Endothelial cell of umbilical vein (primary cell): ENCODE measurements at regions not wholly inside any gene's neighbourhood (a gene's known extent, or its start where the extent isn't known, plus 50 kb on each side); places are given as distances from the start of the nearest gene placed in this dataset.

ENCODE experiments used
- BruUV-seq: library from RNA; stranded (reverse); fragments of 400-500 nt; replicated peaks from 2 replicates; lab custom pipeline; 2021; lab: Mats Ljungman, UMichigan
- CTCF ChIA-PET: fragments of 300-600, 350-600 bp; sonication (Branson Sonifier 250); formaldehyde crosslinking; loops from one replicate; lab custom pipeline; 2021; ENCODE audit warnings: antibody characterized with exemption, inconsistent platforms; lab: Charles Lee
- POLR2A ChIA-PET: fragments of 300-600, 350-600 bp; sonication (Branson Sonifier 250); formaldehyde crosslinking; loops from one replicate; lab custom pipeline; 2021; ENCODE audit warnings: antibody characterized with exemption, inconsistent platforms; lab: Charles Lee
- DNase-seq: peaks from one replicate; pipeline ENCODE4 v3.0.0-alpha.2; 2011; ENCODE audit warnings: low read depth, low spot score
- FAIRE-seq: peaks from 2 replicates; lab custom pipeline; 2011; peaks lifted over from hg19 to GRCh38; lab: Jason Lieb, UNC
- H2AFZ ChIP-seq: 2 replicates; pipeline ENCODE4 v1.6.0; 2012; ENCODE audit warnings: low read depth, low read length, control low read depth, inconsistent platforms
- H3K27ac ChIP-seq: 2 replicates; pipeline ENCODE4 v1.5.1; 2011; ENCODE audit warnings: low read depth, mild to moderate bottlenecking, control low read depth, low read length, moderate library complexity; ENCODE audit not compliant: insufficient read depth
- H3K27me3 ChIP-seq, 2 experiments: 2 replicates each; pipeline versions ENCODE4 v1.6.0 to v1.6.1; 2011; ENCODE audit warnings: low read length in 2 of 2, mixed read lengths in 1 of 2; ENCODE audit not compliant: control insufficient read depth in 2 of 2, insufficient read depth in 2 of 2
- H3K36me3 ChIP-seq, 2 experiments: 2 replicates in 1 of 2; 3 replicates in 1 of 2; pipeline ENCODE4 v1.5.1; 2011; ENCODE audit warnings: low read length in 2 of 2, mild to moderate bottlenecking in 1 of 2, moderate library complexity in 1 of 2; ENCODE audit not compliant: control insufficient read depth in 2 of 2, insufficient read depth in 2 of 2; ENCODE audit errors: extremely low read depth in 1 of 2
- H3K4me1 ChIP-seq: 3 replicates; pipeline ENCODE4 v1.5.1; 2011; ENCODE audit warnings: mild to moderate bottlenecking, low read length; ENCODE audit not compliant: control insufficient read depth, insufficient read depth; ENCODE audit errors: extremely low read depth
- H3K4me2 ChIP-seq: 2 replicates; pipeline ENCODE4 v1.6.1; 2011; ENCODE audit warnings: low read length, control low read depth, mixed read lengths; ENCODE audit not compliant: insufficient read depth
- H3K4me3 ChIP-seq, 3 experiments: fragments of 200-600 bp in 1 of 3; sonication (generic), shearing (Covaris generic) in 1 of 3; replicated peaks in 1 of 3; 2 replicates each; pipeline ENCODE4 v1.5.1; 2011 to 2016; ENCODE audit warnings: control low read depth in 3 of 3, low read length in 3 of 3, mild to moderate bottlenecking in 2 of 3, inconsistent platforms in 1 of 3, low read depth in 1 of 3, moderate library complexity in 1 of 3; ENCODE audit not compliant: insufficient read depth in 1 of 3
- H3K79me2 ChIP-seq: 2 replicates; pipeline ENCODE4 v1.6.0; 2012; ENCODE audit warnings: low read length, inconsistent platforms; ENCODE audit not compliant: control insufficient read depth, insufficient read depth
- H3K9ac ChIP-seq: replicated peaks from 2 replicates; pipeline ENCODE3; 2011; ENCODE audit warnings: low read length, control low read depth; ENCODE audit not compliant: insufficient read depth; ENCODE audit errors: extremely low read depth
- H3K9me1 ChIP-seq: replicated peaks from 3 replicates; pipeline ENCODE4 v1.6.0; 2011; ENCODE audit warnings: mild to moderate bottlenecking, low read length; ENCODE audit not compliant: control insufficient read depth, insufficient read depth; ENCODE audit errors: extremely low read depth
- H3K9me3 ChIP-seq: replicated peaks from 2 replicates; pipeline ENCODE4 v1.5.1; 2012; ENCODE audit warnings: low read length, inconsistent platforms; ENCODE audit not compliant: control insufficient read depth, insufficient read depth
- H4K20me1 ChIP-seq: replicated peaks from 2 replicates; pipeline ENCODE3; 2011; ENCODE audit warnings: mild to moderate bottlenecking, low read length; ENCODE audit not compliant: control insufficient read depth, insufficient read depth; ENCODE audit errors: extremely low read depth
- EZH2 ChIP-seq: IDR thresholded peaks from 2 replicates; pipeline ENCODE4 v1.6.1; 2012; ENCODE audit warnings: borderline replicate concordance, low read depth, mild to moderate bottlenecking, moderate library complexity, low read length, inconsistent platforms; ENCODE audit not compliant: severe bottlenecking
- FOS ChIP-seq: IDR thresholded peaks from 2 replicates; pipeline ENCODE4 v1.6.1; 2011; ENCODE audit warnings: mild to moderate bottlenecking, low read length, moderate library complexity, borderline replicate concordance; ENCODE audit not compliant: insufficient read depth
- GATA2 ChIP-seq: IDR thresholded peaks from 2 replicates; pipeline ENCODE4 v1.7.0; 2011; ENCODE audit warnings: low read depth, mild to moderate bottlenecking, moderate library complexity, mixed read lengths, low read length; ENCODE audit not compliant: insufficient read length, insufficient read depth
- JUN ChIP-seq: IDR thresholded peaks from 2 replicates; pipeline ENCODE4 v1.6.1; 2011; ENCODE audit warnings: borderline replicate concordance, low read depth; ENCODE audit not compliant: insufficient read length, insufficient read depth
- MYC ChIP-seq: IDR thresholded peaks from one replicate; pipeline ENCODE4 v1.6.1; 2011; ENCODE audit warnings: mild to moderate bottlenecking, low read depth, low read length
- POLR2A ChIP-seq: IDR thresholded peaks from 2 replicates; pipeline ENCODE4 v1.6.1; 2012; ENCODE audit warnings: low read depth, mild to moderate bottlenecking, control low read depth, low read length
- POLR2AphosphoS5 ChIP-seq: IDR thresholded peaks from 2 replicates; pipeline ENCODE4 v1.6.1; 2012; ENCODE audit warnings: low read depth, mild to moderate bottlenecking, control low read depth, low read length, moderate library complexity; ENCODE audit not compliant: insufficient read depth
- dilution Hi-C: fragments of 300-500 bp; cut with MboI; formaldehyde crosslinking; loops from one replicate; pipeline ENCODE4 v1.15.0; 2019; ENCODE audit warnings: low sequenced_read_pairs; ENCODE audit not compliant: extremely low pct_ligation_motif_present
- intact Hi-C: fragments of 100-400 bp; cut with micrococcal nuclease; formaldehyde crosslinking; loops from one replicate; pipeline ENCODE4 v1.10.0; 2022
- TF ChIP-seq, protein P1 (sequence below): IDR thresholded peaks from 2 replicates; pipeline ENCODE4 v1.6.1; 2011; ENCODE audit not compliant: insufficient read depth, insufficient read length
- TF ChIP-seq, protein P2 (sequence below), 2 donors: IDR thresholded peaks; 1 replicate in 1 of 2; 2 replicates in 1 of 2; pipeline ENCODE4 v1.5.1; 2011; ENCODE audit warnings: low read length in 2 of 2, mild to moderate bottlenecking in 2 of 2, moderate library complexity in 2 of 2, control low read depth in 1 of 2, inconsistent platforms in 1 of 2, low read depth in 1 of 2; ENCODE audit not compliant: insufficient read depth in 1 of 2; ENCODE audit errors: extremely low read depth in 1 of 2

DNA sequence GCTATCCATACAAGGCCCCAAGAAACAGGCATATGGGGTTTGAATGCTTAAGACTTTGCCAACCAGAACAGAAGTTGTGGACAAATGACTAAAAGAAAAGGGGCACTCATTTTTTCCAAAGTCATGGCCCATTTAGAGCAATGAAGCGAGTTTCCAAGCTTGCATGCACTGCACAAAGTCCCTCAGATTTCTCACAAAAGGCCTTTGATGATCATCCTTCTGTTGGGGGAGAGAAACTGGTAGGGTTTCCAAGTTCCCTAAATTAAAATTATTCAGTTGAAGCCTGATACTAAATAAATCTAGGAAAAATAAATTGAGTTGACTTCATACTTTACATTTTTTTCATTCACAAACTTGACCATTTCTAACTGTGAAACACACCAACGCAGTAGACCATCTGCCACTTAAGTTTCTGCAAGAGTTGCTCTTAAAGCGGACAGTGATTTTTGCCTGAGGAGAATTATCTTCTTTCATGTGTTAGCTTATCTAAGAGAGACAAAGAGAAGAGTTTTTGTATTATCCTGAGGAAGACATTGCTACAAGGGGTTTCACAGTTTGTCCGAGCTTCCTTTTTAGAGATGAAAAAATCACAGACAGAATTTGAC is 139.2 kb downstream of the SEC16B start:
- intact Hi-C loops: no loop called here
- H3K27ac ChIP-seq: no peak overlapping the region
- no peak overlapping the region for H3K4me3 ChIP-seq
- H3K79me2 ChIP-seq: no peaks in the 10 kb centered on the region
- DNase-seq: no peak
- dilution Hi-C loops: no loop called here
- no peak for FAIRE-seq
- no peaks in the 10 kb centered on the region for H3K27me3 ChIP-seq
- H4K20me1 ChIP-seq: no peaks in the 10 kb centered on the region
- no peaks in the 10 kb centered on the region for H3K9me3 ChIP-seq
- no TSS peak for BruUV-seq
- H3K4me1 ChIP-seq: no peaks in the 10 kb centered on the region
- no peak overlapping the region for H2AFZ ChIP-seq
- H3K9me1 ChIP-seq: no peaks in the 10 kb centered on the region
- H3K36me3 ChIP-seq: no peaks in the 10 kb centered on the region
- CTCF ChIA-PET: no interaction called here
- no peak overlapping the region for H3K4me2 ChIP-seq
- TF ChIP-seq POLR2AphosphoS5: no peak
- TF ChIP-seq EZH2: no peak
- no peak for TF ChIP-seq FOS
- TF ChIP-seq, protein P1, sequence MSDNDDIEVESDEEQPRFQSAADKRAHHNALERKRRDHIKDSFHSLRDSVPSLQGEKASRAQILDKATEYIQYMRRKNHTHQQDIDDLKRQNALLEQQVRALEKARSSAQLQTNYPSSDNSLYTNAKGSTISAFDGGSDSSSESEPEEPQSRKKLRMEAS: no peak
- TF ChIP-seq MYC: no peak
- TF ChIP-seq JUN: no peak
- TF ChIP-seq GATA2: no peak
- no peak for TF ChIP-seq POLR2A
- TF ChIP-seq, protein P2, sequence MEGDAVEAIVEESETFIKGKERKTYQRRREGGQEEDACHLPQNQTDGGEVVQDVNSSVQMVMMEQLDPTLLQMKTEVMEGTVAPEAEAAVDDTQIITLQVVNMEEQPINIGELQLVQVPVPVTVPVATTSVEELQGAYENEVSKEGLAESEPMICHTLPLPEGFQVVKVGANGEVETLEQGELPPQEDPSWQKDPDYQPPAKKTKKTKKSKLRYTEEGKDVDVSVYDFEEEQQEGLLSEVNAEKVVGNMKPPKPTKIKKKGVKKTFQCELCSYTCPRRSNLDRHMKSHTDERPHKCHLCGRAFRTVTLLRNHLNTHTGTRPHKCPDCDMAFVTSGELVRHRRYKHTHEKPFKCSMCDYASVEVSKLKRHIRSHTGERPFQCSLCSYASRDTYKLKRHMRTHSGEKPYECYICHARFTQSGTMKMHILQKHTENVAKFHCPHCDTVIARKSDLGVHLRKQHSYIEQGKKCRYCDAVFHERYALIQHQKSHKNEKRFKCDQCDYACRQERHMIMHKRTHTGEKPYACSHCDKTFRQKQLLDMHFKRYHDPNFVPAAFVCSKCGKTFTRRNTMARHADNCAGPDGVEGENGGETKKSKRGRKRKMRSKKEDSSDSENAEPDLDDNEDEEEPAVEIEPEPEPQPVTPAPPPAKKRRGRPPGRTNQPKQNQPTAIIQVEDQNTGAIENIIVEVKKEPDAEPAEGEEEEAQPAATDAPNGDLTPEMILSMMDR (IDR thresholded peaks at IDR 0.05; ENCODE audit: extremely low read depth in 1 of 2, insufficient read depth in 1 of 2, low read depth in 1 of 2, low read length in 2 of 2): no peak
- H3K9ac ChIP-seq: no peak overlapping the region
- POLR2A ChIA-PET: no interaction called here
